Glomerular visceral epithelial cell (primary cell): ENCODE measurements at regions not wholly inside any gene's neighbourhood (a gene's known extent, or its start where the extent isn't known, plus 50 kb on each side); places are given as distances from the start of the nearest gene placed in this dataset.

Source experiments
- DNase-seq: peaks from one replicate; pipeline ENCODE4 v3.0.0-alpha.2; 2016; ENCODE audit errors: extremely low spot score

GRCh38 chr7:10688544-10688943 lies 285.1 kb upstream of the PHF14 start:
- DNase-seq, result no peak

GRCh38 chr7:10696064-10696463 lies 277.6 kb upstream of the PHF14 start:
- no peak for DNase-seq

DNA sequence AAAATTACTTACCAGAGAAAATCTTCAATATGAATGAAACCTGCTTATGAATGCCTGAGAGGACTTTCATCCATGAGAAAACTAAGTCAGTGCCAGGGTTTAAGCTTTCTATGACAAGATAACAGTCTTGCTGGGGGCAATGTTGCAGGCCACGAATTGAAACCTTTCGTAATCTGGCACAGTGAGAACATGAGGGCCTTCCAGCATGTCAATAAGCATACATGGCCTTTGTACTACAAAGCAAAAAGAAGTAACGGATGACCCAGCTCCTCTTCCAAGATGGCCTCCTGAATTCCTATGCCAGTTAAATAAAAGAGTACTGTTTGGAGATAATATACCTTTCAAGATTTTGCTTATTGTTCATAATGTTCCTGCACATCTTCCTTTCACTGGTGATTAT lies 270.6 kb upstream of the PHF14 start:
- no peak for DNase-seq

GRCh38 chr7:10703981-10704380 lies 269.7 kb upstream of the PHF14 start:
- DNase-seq, result no peak

- DNase-seq, result no peak
Measured at GRCh38 chr7:10704653-10705052, 269.0 kb upstream of the PHF14 start.

GRCh38 chr7:10706875-10707493 lies 266.7 kb upstream of the PHF14 start:
- no peak for DNase-seq

- DNase-seq, result no peak
Measured at GRCh38 chr7:10707519-10707918, 266.2 kb upstream of the PHF14 start.

DNA sequence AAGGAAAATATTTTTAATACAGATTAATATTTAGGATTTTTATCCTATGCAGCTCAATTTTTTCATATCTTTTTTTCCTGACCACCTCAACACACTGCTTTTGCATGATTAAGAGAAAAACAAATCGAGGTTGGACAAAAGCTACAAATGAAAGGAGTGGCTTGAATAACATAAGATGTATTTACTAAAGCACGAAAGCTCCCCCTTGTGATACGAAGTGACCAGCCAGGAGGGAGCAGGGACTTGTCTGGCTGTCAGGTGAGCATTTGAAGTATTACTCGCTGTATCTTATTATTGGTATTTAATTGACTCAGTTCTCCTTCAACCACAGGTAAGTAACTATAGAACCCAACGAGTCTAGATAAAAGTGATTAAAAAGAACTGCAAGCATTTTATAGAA lies 265.2 kb upstream of the PHF14 start:
- no peak for DNase-seq

- DNase-seq, result no peak
Measured at GRCh38 chr7:10718768-10719167, 254.9 kb upstream of the PHF14 start.

GRCh38 chr7:10720042-10720441 lies 253.6 kb upstream of the PHF14 start:
- DNase-seq, result no peak

DNA sequence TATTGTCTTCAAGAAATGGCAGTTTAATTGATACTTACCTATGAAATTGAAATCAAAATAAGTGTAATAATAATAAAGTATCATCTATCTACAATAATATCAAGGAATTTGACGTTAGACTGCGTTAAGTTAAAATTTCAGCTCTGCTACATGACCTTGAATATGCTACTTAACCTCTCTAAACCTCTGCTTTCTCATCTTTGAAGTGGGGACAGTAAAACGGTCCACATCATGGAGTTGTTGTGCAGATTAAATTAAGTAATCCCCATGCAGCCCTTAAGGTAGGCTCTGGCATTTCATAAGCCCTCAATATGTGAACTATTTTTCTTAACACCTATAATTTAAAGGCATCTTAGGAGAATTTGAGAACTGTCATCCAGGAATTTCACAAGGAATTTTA lies 252.4 kb upstream of the PHF14 start:
- no peak for DNase-seq

DNA sequence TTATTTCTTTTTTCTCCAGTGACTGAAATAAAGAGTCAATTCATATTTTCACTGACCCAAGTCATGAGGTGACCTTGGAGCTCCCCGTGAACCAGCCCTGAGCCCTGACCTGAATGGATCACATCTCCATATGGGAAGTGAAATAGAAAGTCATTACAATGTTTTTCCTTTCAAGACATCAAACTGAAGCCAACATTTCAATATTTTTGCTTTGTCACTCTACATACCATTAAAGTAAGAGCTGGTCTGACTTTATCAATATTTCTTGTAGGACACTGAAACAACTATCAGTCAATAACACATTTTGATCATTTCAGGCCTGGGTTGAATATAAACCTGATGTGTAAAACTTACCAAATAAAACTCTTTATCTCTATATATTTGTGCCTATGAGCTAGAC lies 249.8 kb upstream of the PHF14 start:
- no peak for DNase-seq

GRCh38 chr7:10724449-10724848 lies 249.2 kb upstream of the PHF14 start:
- DNase-seq, result no peak

- no peak for DNase-seq
Measured at GRCh38 chr7:10727636-10728035, 246.0 kb upstream of the PHF14 start.

GRCh38 chr7:10731253-10731773 lies 242.4 kb upstream of the PHF14 start:
- no peak for DNase-seq

DNA sequence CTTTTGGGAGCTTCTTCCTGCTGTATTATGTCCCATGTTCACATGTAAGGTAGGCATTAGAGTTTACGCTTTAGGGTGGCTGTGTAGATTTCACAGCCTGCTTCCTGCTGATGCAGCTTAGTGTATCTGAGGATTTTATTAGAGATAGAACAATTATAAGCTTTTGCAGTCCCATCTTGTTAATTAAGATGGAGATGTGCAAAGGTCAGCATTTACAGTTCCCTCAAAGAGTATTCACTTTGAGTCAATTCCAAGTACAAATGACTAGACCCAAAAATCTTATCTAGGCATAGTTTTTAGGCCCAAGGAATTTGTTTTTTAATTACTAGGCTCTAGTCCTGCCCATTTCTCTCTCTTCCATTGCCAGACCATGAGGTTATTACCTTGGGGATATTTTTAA lies 239.9 kb upstream of the PHF14 start:
- no peak for DNase-seq

DNA sequence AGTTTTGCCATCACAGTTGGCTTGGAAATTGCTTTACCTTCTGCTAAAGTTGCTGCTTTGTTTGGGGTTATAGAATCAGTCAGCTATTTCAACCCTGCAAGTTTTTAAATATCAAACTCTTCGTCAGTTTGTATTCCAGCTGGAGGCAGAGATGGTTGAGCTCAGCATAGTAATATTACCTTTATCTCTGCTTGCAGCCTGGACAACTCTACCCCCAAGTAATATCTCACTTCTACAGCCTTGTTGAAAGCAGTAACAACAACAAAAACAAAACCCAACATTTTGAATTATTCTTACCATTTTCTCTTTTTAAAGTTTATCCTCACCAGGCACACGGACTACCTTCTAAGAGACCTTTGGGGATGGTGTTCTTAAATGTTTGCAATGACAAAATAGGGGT lies 239.1 kb upstream of the PHF14 start:
- DNase-seq, result no peak

DNA sequence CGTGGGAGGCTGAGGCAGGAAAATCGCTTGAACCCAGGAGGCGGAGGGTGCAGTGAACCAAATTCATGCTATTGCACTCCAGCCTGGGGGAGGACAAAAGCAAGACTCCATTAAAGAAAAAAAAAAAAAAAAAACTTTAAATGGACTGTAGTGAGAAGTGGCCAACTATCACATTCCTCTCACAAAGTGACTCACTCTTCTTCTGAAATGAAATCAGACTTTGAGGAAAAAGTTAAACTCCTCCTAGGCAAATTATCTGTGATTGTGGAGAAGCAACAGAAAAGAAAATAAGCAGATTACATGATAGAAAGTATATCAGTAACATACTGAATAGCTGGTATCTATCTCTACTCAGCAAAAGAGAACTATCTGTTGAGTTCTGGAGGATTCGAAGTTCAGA lies 234.3 kb upstream of the PHF14 start:
- DNase-seq, result no peak

DNA sequence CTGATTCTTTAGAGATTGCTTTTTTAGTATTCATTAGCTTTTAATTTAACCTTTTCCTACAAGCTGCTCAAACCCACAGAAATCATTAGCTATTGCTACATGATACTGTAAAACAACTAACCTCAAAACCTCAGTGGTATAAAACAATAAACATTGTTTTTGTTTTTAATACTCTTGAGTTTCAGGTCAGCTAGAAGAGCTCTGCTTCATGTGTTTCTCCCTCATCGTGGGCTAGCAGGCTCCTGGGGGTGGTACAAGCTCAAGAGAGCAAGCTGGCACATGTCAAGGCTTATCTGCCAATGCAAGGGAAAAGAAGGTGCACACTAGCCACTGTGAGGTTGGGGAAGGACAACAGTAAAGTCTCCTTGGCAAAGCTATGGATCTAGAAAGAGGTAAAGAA lies 232.9 kb upstream of the PHF14 start:
- no peak for DNase-seq

DNA sequence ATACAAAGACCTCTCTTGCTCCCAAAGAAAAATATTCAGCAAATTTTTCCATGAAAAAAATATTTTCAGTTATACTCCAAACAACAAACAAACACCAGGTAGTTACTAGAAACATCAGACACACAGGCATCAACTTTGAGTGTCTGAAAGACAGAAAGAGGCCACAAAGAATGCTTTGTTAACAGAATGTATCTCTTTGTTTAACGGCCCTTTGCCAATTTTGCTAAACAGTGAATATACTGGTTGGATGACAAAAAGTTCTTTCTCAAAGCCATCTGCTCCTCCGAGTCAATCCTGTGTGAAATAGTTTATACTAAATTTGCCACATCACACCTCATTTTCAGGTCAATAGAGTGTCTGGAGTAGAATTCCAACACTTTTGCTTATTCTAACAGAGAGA lies 216.7 kb upstream of the PHF14 start:
- no peak for DNase-seq

GRCh38 chr7:10759120-10759519 lies 214.6 kb upstream of the PHF14 start:
- no peak for DNase-seq

- DNase-seq, result peak; percentile 27
Measured at GRCh38 chr7:10767771-10768170, 205.9 kb upstream of the PHF14 start.

GRCh38 chr7:10770176-10770575 lies 203.5 kb upstream of the PHF14 start:
- no peak for DNase-seq

GRCh38 chr7:10773430-10773829 lies 200.2 kb upstream of the PHF14 start:
- no peak for DNase-seq
